Small intestine (tissue), 7 donors: ENCODE measurements at regions not wholly inside any gene's neighbourhood (a gene's known extent, or its start where the extent isn't known, plus 50 kb on each side); places are given as distances from the start of the nearest gene placed in this dataset.

Experiments
- DNase-seq, 2 donors: peaks; one replicate each; pipeline versions ENCODE4 v3.0.0 to v3.0.0-alpha.2; 2013
- FAIRE-seq: peaks from 2 replicates; lab custom pipeline; 2012; peaks lifted over from hg19 to GRCh38; lab: Jason Lieb, UNC
- H3K27ac ChIP-seq, 3 donors: one replicate each; pipeline ENCODE4 v1.5.1; 2013; ENCODE audit warnings: low read length in 2 of 3, mild to moderate bottlenecking in 2 of 3, control low read depth in 1 of 3, inconsistent platforms in 1 of 3, low read depth in 1 of 3, moderate library complexity in 1 of 3
- H3K27me3 ChIP-seq, 3 donors: one replicate each; pipeline ENCODE4 v1.6.1; 2013; ENCODE audit warnings: low read length in 3 of 3, inconsistent platforms in 1 of 3; ENCODE audit not compliant: control insufficient read depth in 3 of 3, insufficient read depth in 3 of 3
- H3K36me3 ChIP-seq, 3 donors: one replicate each; pipeline ENCODE4 v1.6.1; 2013; ENCODE audit warnings: low read length in 3 of 3, inconsistent platforms in 1 of 3, low read depth in 1 of 3, mild to moderate bottlenecking in 1 of 3, moderate library complexity in 1 of 3; ENCODE audit not compliant: control insufficient read depth in 3 of 3, insufficient read depth in 2 of 3
- H3K4me1 ChIP-seq, 3 donors: one replicate each; pipeline ENCODE4 v1.6.1; 2013; ENCODE audit warnings: low read length in 2 of 3, inconsistent platforms in 1 of 3, low read depth in 1 of 3, mild to moderate bottlenecking in 1 of 3, moderate library complexity in 1 of 3; ENCODE audit not compliant: control insufficient read depth in 3 of 3, insufficient read depth in 2 of 3
- H3K4me3 ChIP-seq, 3 donors: one replicate each; pipeline ENCODE4 v1.5.1; 2013; ENCODE audit warnings: low read length in 3 of 3, control low read depth in 1 of 3, inconsistent platforms in 1 of 3, low read depth in 1 of 3, mild to moderate bottlenecking in 1 of 3, moderate library complexity in 1 of 3
- H3K9me3 ChIP-seq, 2 donors: one replicate each; pipeline ENCODE4 v1.6.1; 2013; ENCODE audit warnings: low read depth in 1 of 2, low read length in 1 of 2; ENCODE audit not compliant: control insufficient read depth in 2 of 2, insufficient read depth in 1 of 2
- WGBS, 3 donors: extraction: QIAGEN DNeasy Blood & Tissue Kit; methylation state at CpG; one replicate each; pipeline ENCODE4 v1.1.7; 2013; 5-methylcytosine and 5-hydroxymethylcytosine counted together
- donor health status: healthy with polysubstance abuse.
- donor health status: control.
- donor health status: control.
- donor health status: Bipolar disorder and iron deficiency.
- donor health status: healthy.

GRCh38 chr4:96039803-96040436 is 200.0 kb downstream of the PDHA2 start:
- H3K4me1 ChIP-seq: no peaks in the 10 kb centered on the region
- H3K4me3 ChIP-seq: no peak overlapping the region
- no peaks in the 10 kb centered on the region for H3K27me3 ChIP-seq
- FAIRE-seq (no peak), DNase-seq (no peak)
- H3K27ac ChIP-seq: no peak overlapping the region
- no peaks in the 10 kb centered on the region for H3K36me3 ChIP-seq
- 44 to 60% (median 54%) methylated on average over 2 of the region's 2 CpGs for WGBS, 3 donors
- no peaks in the 10 kb centered on the region for H3K9me3 ChIP-seq

GRCh38 chr4:96044971-96045370 is 205.1 kb downstream of the PDHA2 start:
- Histone ChIP-seq H3K27me3 (no peaks in the 10 kb centered on the region), H3K27ac (no peak overlapping the region), H3K36me3 (no peaks in the 10 kb centered on the region), H3K4me3 (no peak overlapping the region), H3K9me3 (no peaks in the 10 kb centered on the region), H3K4me1 (no peaks in the 10 kb centered on the region)
- 53 to 76% (median 73%) methylated on average over 4 of the region's 4 CpGs for WGBS, 3 donors
- FAIRE-seq (no peak), DNase-seq (no peak)

- no peak for FAIRE-seq
- WGBS, 3 donors: 52 to 81% (median 58%) methylated on average over 1 of the region's 1 CpG
- Histone ChIP-seq H3K4me1 (no peaks in the 10 kb centered on the region), H3K27me3 (no peaks in the 10 kb centered on the region), H3K36me3 (no peaks in the 10 kb centered on the region), H3K4me3 (no peak overlapping the region), H3K27ac (no peak overlapping the region), H3K9me3 (peaks cover 0 to 2% of the 10 kb centered on the region in 2 donors)
- DNase-seq: no peak
Measured at GRCh38 chr4:96052827-96053226, 212.9 kb downstream of the PDHA2 start.

- Histone ChIP-seq H3K27ac (no peak overlapping the region), H3K9me3 (peaks cover 0 to 2% of the 10 kb centered on the region in 2 donors), H3K4me3 (no peak overlapping the region), H3K27me3 (no peaks in the 10 kb centered on the region), H3K36me3 (no peaks in the 10 kb centered on the region), H3K4me1 (no peaks in the 10 kb centered on the region)
- FAIRE-seq (no peak), DNase-seq (no peak)
- WGBS, 3 donors: 87 to 90% (median 89%) methylated on average over 12 of the region's 12 CpGs
Measured at GRCh38 chr4:96056346-96056934, 216.5 kb downstream of the PDHA2 start.

- Histone ChIP-seq H3K4me1 (no peaks in the 10 kb centered on the region), H3K4me3 (no peak overlapping the region), H3K9me3 (no peaks in the 10 kb centered on the region), H3K36me3 (no peaks in the 10 kb centered on the region), H3K27ac (no peak overlapping the region), H3K27me3 (no peaks in the 10 kb centered on the region)
- FAIRE-seq (no peak), DNase-seq (no peak)
- 50 to 55% (median 53%) methylated on average over 2 of the region's 2 CpGs for WGBS, 3 donors
Measured at GRCh38 chr4:96063639-96064038, 223.7 kb downstream of the PDHA2 start.

- Histone ChIP-seq H3K27me3 (no peaks in the 10 kb centered on the region), H3K36me3 (no peaks in the 10 kb centered on the region), H3K4me1 (no peaks in the 10 kb centered on the region), H3K9me3 (no peaks in the 10 kb centered on the region), H3K4me3 (no peak overlapping the region), H3K27ac (no peak overlapping the region)
- FAIRE-seq (no peak), DNase-seq (no peak)
- 83 to 95% (median 84%) methylated on average over 2 of the region's 2 CpGs for WGBS, 3 donors
Measured at GRCh38 chr4:96073461-96073860, 233.6 kb downstream of the PDHA2 start.

GRCh38 chr4:96092151-96092705 is 252.3 kb downstream of the PDHA2 start:
- DNase-seq (no peak), FAIRE-seq (no peak)
- WGBS, 3 donors: 17 to 47% (median 28%) methylated on average over 1 of the region's 1 CpG
- Histone ChIP-seq H3K4me3 (no peak overlapping the region), H3K36me3 (no peaks in the 10 kb centered on the region), H3K9me3 (peaks cover 0 to under 1% of the 10 kb centered on the region in 2 donors), H3K27me3 (no peaks in the 10 kb centered on the region), H3K27ac (no peak overlapping the region), H3K4me1 (no peaks in the 10 kb centered on the region)

- no peak for FAIRE-seq
- DNase-seq: no peak
- no peak overlapping the region for H3K4me3 ChIP-seq
- WGBS, 3 donors: 12 to 34% (median 26%) methylated on average over 3 of the region's 3 CpGs
- H3K9me3 ChIP-seq: peaks cover 0 to 2% of the 10 kb centered on the region in 2 donors
- H3K36me3 ChIP-seq: no peaks in the 10 kb centered on the region
- no peak overlapping the region for H3K27ac ChIP-seq
- no peaks in the 10 kb centered on the region for H3K4me1 ChIP-seq
- H3K27me3 ChIP-seq: no peaks in the 10 kb centered on the region
Measured at GRCh38 chr4:96093057-96093456, 253.2 kb downstream of the PDHA2 start.
